HG02970 (cell line): ENCODE measurements at regions not wholly inside any gene's neighbourhood (a gene's known extent, or its start where the extent isn't known, plus 50 kb on each side); places are given as distances from the start of the nearest gene placed in this dataset.
"Not testable (repeated sequence)": the region's sequence is repeated elsewhere in the genome, so short reads cannot be mapped to it uniquely, and the experiment has no call there.

Experiments
- ATAC-seq: cut with Tn5 transposase; IDR thresholded peaks from one replicate; pipeline ENCODE4 v1.9.1; 2021; ENCODE audit warnings: mild to moderate bottlenecking, moderate library complexity, moderate number of reproducible peaks; ENCODE audit not compliant: unreplicated experiment, low FRiP score

DNA sequence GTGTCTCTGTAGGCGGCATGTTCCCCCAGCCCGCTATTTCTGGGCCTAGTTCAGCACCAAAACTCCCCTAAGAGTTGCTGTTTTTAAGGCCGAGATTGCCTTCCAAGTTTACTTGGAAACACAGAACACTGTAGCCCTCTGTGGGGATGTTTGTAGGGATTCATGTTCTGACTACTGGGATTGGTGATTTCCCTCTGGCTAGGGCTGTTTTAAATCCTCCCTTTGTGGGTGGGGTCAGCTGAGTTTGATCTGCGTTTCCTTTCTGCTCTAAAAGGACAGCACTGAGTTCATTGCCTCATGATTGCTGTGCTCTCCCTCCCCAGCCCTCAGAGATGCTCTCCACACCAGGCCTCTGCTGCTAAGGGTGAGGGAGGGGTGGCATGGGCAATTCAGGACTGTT is 640.6 kb upstream of the DPPA4 start:
- ATAC-seq: no peak

DNA sequence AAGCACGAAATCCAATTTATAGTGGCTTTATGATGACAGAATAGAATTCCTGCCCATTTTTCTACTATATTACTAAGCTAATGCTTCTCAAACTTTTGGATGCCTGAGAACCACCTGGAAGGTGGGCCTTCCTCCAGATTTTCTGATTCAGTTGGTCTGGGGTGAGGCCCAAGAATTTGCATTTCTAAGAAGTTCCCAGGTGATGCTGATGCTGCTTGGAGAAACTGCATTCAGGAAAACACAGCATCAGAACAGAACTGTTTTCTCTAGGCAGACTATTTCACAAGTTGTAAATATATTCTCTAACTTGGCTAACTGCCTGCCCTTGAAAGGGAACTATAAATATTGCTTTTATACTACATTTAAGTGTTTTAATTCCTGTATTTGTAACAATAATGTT is 644.9 kb upstream of the DPPA4 start:
- no peak for ATAC-seq

DNA sequence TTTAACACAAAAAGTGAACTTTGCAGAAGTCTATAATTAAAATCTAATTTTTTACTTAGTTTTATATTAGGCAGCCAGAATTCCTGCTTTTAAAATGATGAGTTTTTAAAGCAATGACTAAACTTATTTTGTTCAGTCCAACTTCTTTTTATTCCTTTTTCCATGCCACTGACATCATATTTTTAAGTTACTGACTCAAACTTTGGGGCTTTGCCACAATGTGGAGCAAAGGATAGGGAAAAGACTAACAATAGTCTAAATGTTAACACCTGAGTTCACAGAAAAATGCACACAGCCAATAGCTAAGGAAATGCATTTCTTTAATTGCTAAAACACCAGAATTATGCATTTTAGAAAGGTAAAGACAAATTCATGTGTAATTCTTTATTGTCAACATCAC is 647.6 kb upstream of the DPPA4 start:
- no peak for ATAC-seq

DNA sequence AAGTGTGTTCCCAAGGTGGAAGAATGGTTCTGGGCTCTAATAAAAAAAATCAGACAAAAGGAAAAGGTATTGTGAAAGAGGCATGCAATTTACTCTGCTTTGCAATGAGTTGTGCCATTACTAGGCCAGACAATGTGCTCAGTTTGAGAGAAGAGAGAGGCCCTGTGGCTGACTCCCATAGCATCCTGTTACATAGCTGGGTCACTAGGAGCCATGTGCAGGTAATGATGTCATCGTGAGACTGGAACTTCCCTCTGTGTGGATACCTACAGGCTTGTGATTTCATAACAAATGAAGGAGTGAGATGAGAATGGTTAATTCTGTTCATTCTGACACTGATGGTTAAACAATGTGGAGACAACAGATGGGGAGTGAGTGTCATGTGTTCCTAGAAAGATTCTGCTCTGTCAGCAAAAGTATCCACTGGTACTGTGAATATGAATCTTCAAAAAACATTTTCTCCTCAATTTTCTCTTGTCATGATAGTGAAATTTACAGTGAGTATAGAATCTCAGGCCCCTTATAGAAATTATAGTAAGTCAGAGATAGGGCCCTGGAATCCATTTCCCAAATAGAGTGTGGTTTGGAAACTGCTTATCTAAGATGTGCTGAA is 648.7 kb upstream of the DPPA4 start:
- no peak for ATAC-seq

DNA sequence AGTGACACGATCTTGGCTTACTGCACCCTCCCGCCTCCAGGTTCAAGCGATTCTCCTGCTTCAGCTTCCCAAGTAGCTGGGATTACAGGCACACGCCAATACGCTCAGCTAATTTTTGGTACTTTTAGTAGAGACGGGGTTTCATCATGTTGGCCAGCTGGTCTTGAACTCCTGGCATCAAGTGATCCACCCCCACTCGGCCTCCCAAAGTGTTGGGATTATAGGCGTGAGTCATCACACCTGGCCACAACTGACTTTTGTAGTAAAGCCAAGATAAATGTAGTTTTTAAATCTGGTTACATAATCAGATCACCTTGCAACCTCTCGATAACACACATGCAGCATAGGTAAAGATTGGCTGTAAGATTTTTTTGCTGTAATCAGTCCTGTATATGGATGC is 657.5 kb upstream of the DPPA4 start:
- ATAC-seq: no peak

DNA sequence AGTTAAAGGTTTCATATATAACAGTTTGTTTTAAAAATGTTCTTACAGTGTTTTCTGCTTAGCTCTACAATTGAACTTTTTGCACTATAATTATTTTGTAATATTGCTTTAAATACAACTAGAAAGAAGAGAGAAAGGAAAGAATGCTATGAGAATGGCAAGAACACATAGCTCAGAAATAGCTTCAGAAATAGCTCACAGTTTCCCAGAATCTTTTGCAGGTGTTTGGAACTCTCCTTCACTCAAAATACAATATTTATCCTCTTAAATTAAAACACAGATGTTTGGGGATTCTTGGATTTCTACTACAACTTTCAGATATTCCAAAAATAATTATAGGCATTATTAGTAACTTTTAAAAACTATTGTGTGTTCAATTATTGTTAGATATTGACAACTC is 658.0 kb upstream of the DPPA4 start:
- ATAC-seq: no peak

DNA sequence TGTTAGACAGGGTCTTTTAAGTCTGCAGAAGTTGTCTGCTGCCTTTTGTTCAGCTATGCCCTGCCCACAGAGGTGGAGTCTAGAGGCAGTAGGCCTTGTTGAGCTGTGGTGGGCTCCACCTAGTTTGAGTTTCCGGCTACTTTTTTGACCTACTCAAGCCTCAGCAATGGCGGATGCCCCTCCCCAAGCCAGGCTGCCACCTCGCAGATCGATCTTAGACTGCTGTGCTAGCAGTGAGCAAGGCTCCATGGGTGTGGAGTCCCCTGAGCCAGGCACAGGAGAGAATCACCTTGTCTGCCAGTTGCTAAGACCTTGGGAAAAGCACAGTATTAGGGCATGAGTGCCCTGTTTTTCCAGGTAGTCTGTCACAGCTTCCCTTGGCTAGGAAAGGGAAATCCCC is 664.6 kb upstream of the DPPA4 start:
- ATAC-seq: not testable (repeated sequence)

DNA sequence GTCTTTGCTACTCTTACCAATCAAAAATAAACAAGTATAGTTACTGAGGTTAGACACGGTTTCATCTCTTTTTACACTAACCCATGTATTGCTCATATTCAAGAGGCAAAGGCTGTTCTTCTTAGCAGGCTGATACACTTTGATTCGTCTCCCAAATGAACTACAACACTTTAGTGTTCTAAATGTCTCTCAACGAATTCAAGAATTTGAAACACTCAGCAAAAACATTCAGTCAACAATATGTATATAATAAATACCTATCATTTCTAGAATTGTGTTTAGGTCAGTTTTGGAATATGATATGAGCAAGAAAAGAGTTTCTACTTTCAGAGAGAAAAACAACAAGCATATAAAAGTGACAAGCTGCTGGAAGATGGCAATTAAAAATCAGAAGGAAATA is 669.6 kb upstream of the DPPA4 start:
- no peak for ATAC-seq

DNA sequence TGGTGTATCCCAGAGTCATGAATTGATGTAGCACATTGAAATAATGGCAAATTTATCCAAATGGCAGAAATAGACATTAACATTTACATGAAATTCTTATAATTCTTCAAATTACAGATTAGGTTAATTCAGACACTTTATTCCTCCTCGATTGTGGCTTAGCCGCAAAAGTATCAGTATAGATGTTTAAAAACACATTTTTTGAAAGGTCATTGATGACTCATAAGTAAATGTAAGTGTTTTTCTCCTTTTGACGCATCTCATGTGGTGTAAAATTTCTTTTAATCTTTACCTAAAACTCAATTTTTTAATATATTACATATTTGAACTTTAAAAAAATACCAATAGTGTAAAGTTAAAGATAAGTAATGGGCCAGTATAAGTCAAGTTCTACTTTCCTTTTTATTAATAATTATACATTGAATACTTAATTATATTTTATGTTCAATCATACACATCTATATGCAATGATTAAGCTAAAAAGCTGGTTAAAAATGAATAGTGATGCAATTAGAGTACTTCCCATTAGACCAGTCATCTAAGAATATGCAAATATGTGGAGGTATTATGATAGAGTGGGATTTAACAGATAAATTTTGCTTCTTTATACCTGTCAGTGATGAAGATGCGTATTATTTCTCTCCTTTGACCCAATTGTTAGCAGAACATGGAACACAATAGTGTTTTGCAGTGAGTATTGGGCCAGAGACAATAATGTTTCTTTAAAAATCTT is 678.1 kb upstream of the DPPA4 start:
- no peak for ATAC-seq

DNA sequence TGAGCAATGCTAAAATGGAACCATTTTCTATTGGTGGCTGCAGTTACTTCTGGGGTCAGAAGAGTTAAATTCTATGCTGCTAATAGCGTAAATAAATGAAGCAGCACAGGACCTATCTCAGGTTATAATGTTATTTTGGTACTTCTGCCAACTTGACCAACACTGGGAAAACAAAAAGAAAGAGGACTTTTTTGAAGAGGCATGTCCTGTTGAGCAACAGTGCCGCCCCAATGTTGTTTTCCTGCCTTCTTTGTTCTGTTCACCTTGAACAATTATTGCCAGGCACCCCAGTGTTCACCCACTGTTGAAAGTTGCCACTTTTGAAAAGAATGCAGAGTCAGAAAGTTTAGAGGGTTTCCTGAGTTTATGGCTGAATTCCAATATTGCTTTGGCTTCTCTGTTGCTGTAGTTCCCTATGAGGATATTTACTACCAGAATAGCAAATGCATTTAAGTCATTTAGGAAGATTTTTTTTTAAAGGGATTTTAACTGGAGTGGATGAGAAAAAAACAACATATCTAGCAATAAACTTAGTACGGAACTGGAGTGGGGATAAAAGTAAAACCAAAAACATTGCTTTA is 679.0 kb upstream of the DPPA4 start:
- ATAC-seq: no peak

DNA sequence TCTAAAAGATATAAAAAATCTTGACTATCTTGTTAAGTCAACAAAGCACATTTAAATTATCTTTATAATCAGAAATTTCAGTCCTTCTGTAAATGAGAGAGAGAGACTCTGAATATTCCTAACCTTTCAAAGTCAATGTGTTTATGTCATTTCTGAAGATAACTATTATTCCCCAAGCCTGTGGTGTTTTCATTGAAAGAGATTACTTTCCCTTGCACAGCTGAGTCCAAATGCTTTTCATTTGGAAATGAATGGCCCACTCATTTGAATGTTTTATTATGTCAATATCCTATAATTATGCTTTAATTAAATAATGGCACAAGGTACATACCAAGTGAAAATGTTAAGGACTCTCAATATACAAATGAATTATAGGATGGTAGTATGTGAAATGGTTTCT is 680.0 kb upstream of the DPPA4 start:
- ATAC-seq: no peak

DNA sequence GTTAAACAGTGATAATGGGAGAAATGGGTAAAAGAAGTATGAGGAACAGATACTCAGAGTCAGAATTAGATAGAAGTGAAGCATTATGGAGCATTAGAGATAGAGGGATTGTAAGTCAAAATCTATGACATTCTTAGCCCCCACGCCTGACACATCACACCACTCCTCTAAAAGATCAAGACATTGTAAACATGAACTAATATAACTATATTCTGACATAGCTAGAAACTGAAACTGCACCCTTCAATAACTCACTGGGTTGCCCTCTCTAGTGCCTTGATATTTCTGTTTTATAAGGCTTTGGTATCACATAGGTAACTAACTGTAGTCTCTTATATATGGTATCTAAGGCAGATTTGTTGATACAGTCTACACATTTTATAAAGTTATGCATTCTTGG is 684.3 kb upstream of the DPPA4 start:
- ATAC-seq: no peak

DNA sequence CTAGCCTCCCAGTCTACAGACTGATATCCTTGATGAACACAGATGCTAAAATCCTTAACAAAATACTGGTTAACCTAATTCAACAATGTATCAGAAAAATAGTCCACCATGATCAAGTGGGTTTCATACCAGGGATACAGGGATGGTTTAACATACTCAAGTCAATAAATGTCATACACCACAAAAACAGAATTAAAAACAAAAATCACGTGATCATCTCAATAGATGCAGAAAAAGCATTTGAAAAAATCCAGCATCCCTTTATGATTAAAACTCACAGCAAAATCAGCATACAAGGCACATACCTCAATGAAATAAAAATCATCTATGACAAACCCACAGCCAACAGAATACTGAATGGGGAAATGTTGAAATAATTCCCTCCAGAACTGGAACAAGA is 685.7 kb upstream of the DPPA4 start:
- ATAC-seq: not testable (repeated sequence)

DNA sequence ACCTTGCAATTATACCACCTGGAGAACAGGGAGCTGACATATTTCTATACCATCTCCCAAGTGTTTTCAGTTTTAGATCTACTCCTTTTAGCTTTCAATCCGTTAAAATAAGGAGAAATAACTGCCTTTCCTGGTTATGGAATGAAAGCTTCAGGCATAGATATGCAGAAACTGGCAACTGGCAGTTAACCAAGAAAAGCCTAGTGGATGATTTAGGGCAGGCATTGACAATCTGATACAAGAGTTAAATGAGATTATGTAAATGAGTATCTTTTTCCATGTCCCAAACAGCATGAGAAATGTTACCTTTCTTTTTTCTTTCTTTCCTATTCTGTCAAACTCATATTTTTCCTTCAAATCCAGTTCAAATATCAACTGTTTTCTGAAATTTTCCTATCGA is 689.1 kb upstream of the DPPA4 start:
- no peak for ATAC-seq

DNA sequence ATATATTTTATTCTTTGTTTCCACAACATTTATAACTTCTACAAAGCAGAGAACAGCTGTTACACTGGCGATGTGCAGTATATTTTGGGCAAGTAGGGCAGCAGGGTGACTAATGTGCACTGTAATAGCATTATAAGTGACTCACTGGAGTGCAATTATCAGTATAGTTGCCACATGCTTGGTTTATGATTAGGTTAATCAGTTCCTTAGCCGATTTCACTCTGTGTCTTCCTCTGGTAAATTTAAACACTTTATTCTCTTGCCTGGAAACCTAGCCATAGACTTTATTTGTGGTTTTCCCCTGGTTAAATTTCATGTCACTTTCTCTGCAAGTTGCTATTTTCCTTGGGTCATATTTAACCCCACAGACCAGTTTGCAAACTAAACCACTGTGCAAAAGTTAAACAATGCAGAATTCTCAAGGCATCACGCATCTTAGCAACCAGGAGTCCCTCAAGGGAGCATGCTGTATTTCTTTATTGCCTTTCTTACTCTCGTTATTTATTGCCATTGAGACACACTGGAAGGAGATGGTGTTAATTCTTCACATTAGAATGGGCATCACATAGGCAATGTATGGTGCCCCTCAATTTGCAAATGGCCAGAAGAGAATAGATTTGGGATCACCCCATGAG is 690.2 kb upstream of the DPPA4 start:
- no peak for ATAC-seq

DNA sequence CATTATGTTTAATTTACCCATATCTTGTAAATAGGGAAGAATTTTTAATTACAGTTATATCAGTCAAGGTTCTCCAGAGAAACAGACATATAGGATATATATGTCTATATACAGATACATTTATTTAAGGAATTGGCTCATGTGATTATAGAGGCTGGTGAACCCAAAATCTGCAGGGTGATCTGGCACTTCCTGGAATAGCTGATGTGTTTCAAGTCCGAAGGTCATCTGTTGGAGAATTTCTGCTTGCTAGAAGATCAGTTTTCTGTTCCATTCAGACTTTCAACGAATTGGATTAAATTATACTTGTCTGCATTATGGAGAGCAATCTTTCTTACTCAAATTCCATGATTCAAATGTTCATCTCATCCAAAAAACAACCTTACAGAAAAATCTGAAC is 694.6 kb upstream of the DPPA4 start:
- ATAC-seq: no peak

DNA sequence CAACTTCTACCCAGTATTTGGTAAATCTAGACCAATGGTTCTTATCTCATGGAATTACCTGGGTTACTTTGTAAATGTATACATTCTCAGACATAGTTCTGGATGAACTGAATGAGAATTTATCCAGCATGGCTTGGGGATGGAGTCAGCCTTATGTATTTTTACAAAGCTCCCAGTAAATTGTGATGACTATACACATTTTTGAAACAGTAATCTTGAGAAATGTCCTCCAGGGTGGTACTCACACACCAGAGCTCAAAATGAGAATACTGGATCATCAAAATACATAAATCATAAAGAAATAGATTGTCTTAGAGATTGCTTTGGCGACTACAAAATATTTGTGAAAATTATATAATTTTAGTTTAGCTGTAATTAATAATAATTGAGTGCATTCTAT is 722.1 kb upstream of the DPPA4 start:
- no peak for ATAC-seq

DNA sequence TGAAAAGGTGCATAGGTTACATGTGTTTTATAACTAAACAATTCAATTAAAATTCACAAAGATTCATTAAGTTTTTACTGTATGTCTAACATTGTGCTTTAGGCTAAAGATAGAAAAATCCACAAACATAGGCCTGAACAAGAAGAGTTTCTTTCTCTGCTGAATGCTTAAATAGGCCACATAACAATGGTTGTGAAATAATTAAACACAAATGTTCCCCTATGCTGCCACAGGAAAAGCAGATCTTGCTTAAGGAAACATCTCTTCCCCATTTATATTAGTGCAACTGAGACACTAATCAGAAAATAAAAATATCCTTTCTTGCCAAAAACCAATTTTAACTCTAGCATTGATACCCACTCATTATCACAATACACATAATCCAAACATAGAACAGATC is 725.4 kb upstream of the DPPA4 start:
- no peak for ATAC-seq

DNA sequence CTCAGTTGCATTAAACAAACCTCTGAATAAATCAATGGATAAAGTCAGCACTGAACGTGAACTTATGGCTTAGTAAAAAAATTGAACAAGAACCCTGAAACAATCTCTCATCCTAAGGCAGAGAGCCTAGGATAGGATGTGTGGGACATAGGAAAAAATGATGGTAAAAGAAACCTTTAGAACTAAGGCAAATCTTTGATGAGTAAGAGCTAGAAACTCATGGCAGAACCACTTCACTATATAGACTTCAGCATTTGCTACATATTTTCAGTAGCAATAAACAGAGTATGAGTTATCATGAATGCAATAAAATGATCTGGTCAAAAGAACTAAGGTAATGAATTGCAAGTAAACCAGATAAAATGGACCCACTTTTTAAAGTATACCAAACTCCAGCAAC is 725.8 kb upstream of the DPPA4 start:
- ATAC-seq: no peak

DNA sequence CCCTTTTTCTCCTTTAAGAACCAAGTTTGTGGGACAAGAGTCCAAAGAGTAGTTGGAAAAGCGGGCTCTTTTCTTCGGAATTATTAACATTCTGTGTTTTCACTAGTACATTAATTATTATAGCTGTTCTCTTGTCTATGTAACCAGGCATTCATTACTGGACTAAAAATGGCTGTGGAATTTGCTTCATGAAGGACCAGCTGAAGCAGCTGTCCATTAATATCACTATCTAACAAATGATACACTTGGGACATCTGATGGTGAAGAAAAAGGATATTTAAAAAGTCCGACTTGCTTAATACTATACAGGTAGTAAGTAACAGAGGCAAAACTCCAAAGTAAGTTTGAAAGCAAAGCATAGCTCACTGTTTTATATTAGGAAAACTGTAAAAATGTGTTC is 728.9 kb upstream of the DPPA4 start:
- ATAC-seq: no peak

DNA sequence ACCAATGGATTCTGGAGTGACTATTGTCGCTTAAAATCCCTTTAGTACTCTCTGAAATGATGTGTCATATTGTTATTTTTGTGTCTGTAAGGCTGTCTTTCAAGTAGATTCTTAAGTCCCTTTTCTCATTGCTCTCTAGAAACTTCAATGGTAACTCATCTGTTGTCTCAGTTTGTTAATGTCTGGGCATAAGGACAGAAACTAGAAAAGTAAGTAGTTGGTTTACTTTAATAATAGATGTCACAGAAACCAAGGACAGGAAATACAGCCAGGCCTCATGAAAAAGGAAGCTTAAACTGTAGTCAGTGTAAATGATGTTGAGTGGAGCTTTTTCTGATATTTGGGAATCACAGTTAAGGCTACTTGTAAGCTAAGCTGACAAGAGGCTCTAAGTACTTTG is 730.2 kb upstream of the DPPA4 start:
- no peak for ATAC-seq

DNA sequence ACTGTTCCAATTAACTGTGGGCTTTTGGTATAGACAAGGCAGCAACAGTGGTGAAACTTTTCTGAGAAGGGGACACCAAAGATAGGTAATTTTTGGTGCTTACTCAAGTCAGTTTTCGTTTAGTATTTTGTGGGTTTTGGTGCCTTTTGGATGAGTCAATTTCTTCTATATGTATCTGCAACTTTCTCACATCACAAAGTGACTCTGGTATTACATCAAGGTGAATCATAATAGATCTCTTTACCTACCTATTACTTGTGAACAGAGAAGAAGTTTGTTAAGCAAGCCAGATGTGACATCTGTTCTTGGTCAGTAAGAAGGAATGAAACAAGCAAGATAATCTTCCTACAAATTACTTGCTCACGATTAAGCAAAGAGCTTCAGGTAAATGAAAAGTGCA is 732.4 kb upstream of the DPPA4 start:
- ATAC-seq: no peak
